ENCODE measurements at regions not wholly inside any gene's neighbourhood (a gene's known extent, or its start where the extent isn't known, plus 50 kb on each side); places are given as distances from the start of the nearest gene placed in this dataset.

- WGBS (ENCODE audit: low lambda C conversion rate), result 46% methylated on average over 3 of the region's 3 CpGs
- intact Hi-C loops (cut with micrococcal nuclease; ENCODE audit: unreplicated experiment), result no loop called here
Measured at GRCh38 chr6:40039042-40039441, 104.8 kb upstream of the MOCS1 start.

More at GRCh38 chr6:40039042-40039441, 104.8 kb upstream of the MOCS1 start:
- TF ChIP-seq ZFP82 (CRISPR knock-in tag; IDR thresholded peaks at IDR 0.05; ENCODE audit: borderline replicate concordance) (no peak), ZBTB44 (CRISPR knock-in tag; IDR thresholded peaks at IDR 0.05) (no peak), ZNF619 (CRISPR knock-in tag; IDR thresholded peaks at IDR 0.05) (no peak), NR0B2 (CRISPR knock-in tag; IDR thresholded peaks at IDR 0.05) (no peak), ZBTB1 (CRISPR knock-in tag; IDR thresholded peaks at IDR 0.05; ENCODE audit: borderline replicate concordance) (no peak), MED8 (CRISPR knock-in tag; IDR thresholded peaks at IDR 0.05; ENCODE audit: insufficient replicate concordance) (no peak), ZFP36 (IDR thresholded peaks at IDR 0.05; ENCODE audit: borderline replicate concordance, low read depth, low read length, partially characterized antibody) (no peak), PRDM4 (CRISPR knock-in tag; IDR thresholded peaks at IDR 0.05; ENCODE audit: borderline replicate concordance) (no peak), RFX5 (IDR thresholded peaks at IDR 0.05; ENCODE audit: low read depth, low read length) (no peak), FOXO4 (CRISPR knock-in tag; conservative IDR thresholded peaks at IDR 0.05) (no peak), ELF3 (CRISPR knock-in tag; IDR thresholded peaks at IDR 0.05) (no peak), ZNF33A (CRISPR knock-in tag; IDR thresholded peaks at IDR 0.05; ENCODE audit: borderline replicate concordance) (no peak), RFX3 (CRISPR knock-in tag; IDR thresholded peaks at IDR 0.05) (no peak), KDM2A (CRISPR knock-in tag; IDR thresholded peaks at IDR 0.05; ENCODE audit: borderline replicate concordance, low read depth) (no peak), ZNF160 (CRISPR knock-in tag; IDR thresholded peaks at IDR 0.05) (no peak), ZFAT (CRISPR knock-in tag; conservative IDR thresholded peaks at IDR 0.05) (no peak), SOX5 (CRISPR knock-in tag; IDR thresholded peaks at IDR 0.05; ENCODE audit: borderline replicate concordance) (no peak), HOXA7 (CRISPR knock-in tag; IDR thresholded peaks at IDR 0.05) (no peak)
- Histone ChIP-seq H3K4me1 (ENCODE audit: insufficient read depth, low read length) (no peaks in the 10 kb centered on the region), H4K20me1 (ENCODE audit: insufficient read depth, low read length) (no peaks in the 10 kb centered on the region), H3K9ac (ENCODE audit: insufficient read depth, low read depth, low read length) (no peak overlapping the region), H3K4me3 (replicated peaks in 1 of 3; ENCODE audit: insufficient read depth in 1 of 3, low read depth in 2 of 3, low read length in 3 of 3) (no peak overlapping the region), H3K4me2 (ENCODE audit: low read depth, low read length) (no peak overlapping the region), H3K36me3 (replicated peaks in 1 of 2; ENCODE audit: control insufficient read depth in 1 of 2, insufficient read depth in 2 of 2, low read length in 2 of 2) (no peaks in the 10 kb centered on the region), H3K27me3 (ENCODE audit: control insufficient read depth in 1 of 2, insufficient read depth in 2 of 2, low read length in 2 of 2) (no peaks in the 10 kb centered on the region), H3K27ac (ENCODE audit: extremely low read length, insufficient read depth, low read length) (no peak overlapping the region), H2AFZ (ENCODE audit: low read length) (no peak overlapping the region), H3K79me2 (ENCODE audit: insufficient read depth, low read length) (no peaks in the 10 kb centered on the region), H3K9me3 (ENCODE audit: low read length) (peaks cover 87% of the 10 kb centered on the region)
- ChIA-PET CTCF (ENCODE audit: low intra/inter-chr PET ratio, low total read pairs) (no interaction called here), POLR2A (no interaction called here)
- no TSS peak for BruUV-seq (replicated peaks)
- FAIRE-seq (no peak), DNase-seq (ENCODE audit: low spot score) (no peak), ATAC-seq (no peak)
- in situ Hi-C loops (cut with HindIII; ENCODE audit: extremely low pct_ligation_motif_present, low pct_unique_long_range_greater_than_20kb), result no loop called here
